IMR-90 (cell line): ENCODE measurements at regions not wholly inside any gene's neighbourhood (a gene's known extent, or its start where the extent isn't known, plus 50 kb on each side); places are given as distances from the start of the nearest gene placed in this dataset.

ENCODE experiments used
- ATAC-seq: fragments of 200-7000 bp; cut with Tn5 transposase; 2 replicates; pipeline ENCODE4 v1.9.1; 2020; ENCODE audit warnings: low read depth, mild to moderate bottlenecking, moderate library complexity
- BruUV-seq: library from RNA; stranded (reverse); fragments of 400-500 nt; replicated peaks from 2 replicates; lab custom pipeline; 2021; lab: Mats Ljungman, UMichigan
- CTCF ChIA-PET: fragments of 300-600 bp; formaldehyde crosslinking; extraction: SDS; loops from one replicate; lab custom pipeline; 2021; ENCODE audit warnings: antibody characterized with exemption; lab: Yijun Ruan, JAX
- POLR2A ChIA-PET: fragments of 300-600 bp; sonication (Branson Sonifier 250); formaldehyde crosslinking; loops from one replicate; lab custom pipeline; 2022; ENCODE audit warnings: antibody characterized with exemption; ENCODE audit not compliant: unreplicated experiment; lab: Charles Lee
- DNase-seq: peaks from one replicate; pipeline ENCODE4 v3.0.0; 2013
- H2AFZ ChIP-seq: replicated peaks from 2 replicates; pipeline ENCODE3; 2013; ENCODE audit warnings: low read length, mild to moderate bottlenecking; ENCODE audit not compliant: poor library complexity
- H2AK5ac ChIP-seq: 2 replicates; pipeline ENCODE4 v1.6.1; 2013; ENCODE audit warnings: low read depth, low read length, inconsistent platforms
- H2AK9ac ChIP-seq: replicated peaks from 2 replicates; pipeline ENCODE3; 2013; ENCODE audit warnings: mild to moderate bottlenecking, low read depth, low read length, moderate library complexity; ENCODE audit not compliant: poor library complexity
- H2BK120ac ChIP-seq: 2 replicates; pipeline ENCODE4 v1.6.1; 2013; ENCODE audit warnings: low read depth, low read length, inconsistent platforms
- H2BK15ac ChIP-seq: 3 replicates; pipeline ENCODE4 v1.6.1; 2013; ENCODE audit warnings: low read depth, low read length, inconsistent platforms
- H2BK20ac ChIP-seq: 2 replicates; pipeline ENCODE4 v1.6.1; 2013; ENCODE audit warnings: low read depth, mild to moderate bottlenecking, inconsistent platforms, low read length, moderate library complexity
- H2BK5ac ChIP-seq: 2 replicates; pipeline ENCODE4 v1.6.1; 2013; ENCODE audit warnings: mild to moderate bottlenecking, low read depth, low read length, inconsistent platforms; ENCODE audit not compliant: poor library complexity, severe bottlenecking
- H3K14ac ChIP-seq: replicated peaks from 2 replicates; pipeline ENCODE4 v1.6.1; 2013; ENCODE audit warnings: low read depth, low read length, inconsistent platforms
- H3K18ac ChIP-seq: 2 replicates; pipeline ENCODE4 v1.6.1; 2013; ENCODE audit warnings: low read depth, low read length, control low read depth
- H3K23ac ChIP-seq: 2 replicates; pipeline ENCODE4 v1.6.1; 2013; ENCODE audit warnings: low read depth, low read length, inconsistent platforms
- H3K27ac ChIP-seq: 2 replicates; pipeline ENCODE4 v1.5.1; 2013; ENCODE audit warnings: mild to moderate bottlenecking, control low read depth, low read length; ENCODE audit not compliant: insufficient read depth
- H3K27me3 ChIP-seq: 2 replicates; pipeline ENCODE4 v1.6.1; 2013; ENCODE audit warnings: low read length; ENCODE audit not compliant: control insufficient read depth, insufficient read depth
- H3K36me3 ChIP-seq: 2 replicates; pipeline ENCODE4 v1.6.1; 2013; ENCODE audit warnings: low read length, mixed read lengths; ENCODE audit not compliant: control insufficient read depth, insufficient read depth
- H3K4ac ChIP-seq: 2 replicates; pipeline ENCODE4 v1.6.1; 2013; ENCODE audit warnings: low read depth, low read length, inconsistent platforms
- H3K4me1 ChIP-seq: 2 replicates; pipeline ENCODE4 v1.6.1; 2013; ENCODE audit warnings: low read length, mixed read lengths; ENCODE audit not compliant: control insufficient read depth, insufficient read depth
- H3K4me2 ChIP-seq: 2 replicates; pipeline ENCODE4 v1.6.1; 2013; ENCODE audit warnings: low read depth, mild to moderate bottlenecking, control low read depth, low read length, moderate library complexity
- H3K4me3 ChIP-seq: 2 replicates; pipeline ENCODE4 v1.5.1; 2013; ENCODE audit warnings: low read depth, mild to moderate bottlenecking, control low read depth, low read length, moderate library complexity; ENCODE audit not compliant: insufficient read depth
- H3K56ac ChIP-seq: 2 replicates; pipeline ENCODE4 v1.6.1; 2013; ENCODE audit warnings: low read length, inconsistent platforms; ENCODE audit not compliant: insufficient read depth; ENCODE audit errors: extremely low read depth
- H3K79me1 ChIP-seq, 2 experiments: 2 replicates each; pipeline ENCODE4 v1.6.1; 2013; ENCODE audit warnings: low read length in 2 of 2, inconsistent platforms in 1 of 2, low read depth in 1 of 2
- H3K9ac ChIP-seq: 2 replicates; pipeline ENCODE4 v1.6.1; 2013; ENCODE audit warnings: low read depth, low read length, control low read depth
- H3K9me1 ChIP-seq: 2 replicates; pipeline ENCODE4 v1.6.1; 2013; ENCODE audit warnings: low read length, inconsistent platforms; ENCODE audit not compliant: insufficient read depth
- H3K9me3 ChIP-seq: 2 replicates; pipeline ENCODE4 v1.6.1; 2013; ENCODE audit warnings: low read length; ENCODE audit not compliant: control insufficient read depth, insufficient read depth
- H4K20me1 ChIP-seq: 2 replicates; pipeline ENCODE4 v1.6.1; 2013; ENCODE audit warnings: low read length, inconsistent platforms; ENCODE audit not compliant: insufficient read depth
- H4K5ac ChIP-seq: 2 replicates; pipeline ENCODE4 v1.6.1; 2013; ENCODE audit warnings: mild to moderate bottlenecking, low read depth, low read length, control low read depth
- H4K8ac ChIP-seq, 2 experiments: 2 replicates each; pipeline ENCODE4 v1.6.1; 2013; ENCODE audit warnings: low read depth in 2 of 2, low read length in 2 of 2, control low read depth in 1 of 2, inconsistent platforms in 1 of 2
- H4K91ac ChIP-seq: 2 replicates; pipeline ENCODE4 v1.6.1; 2013; ENCODE audit warnings: low read depth, low read length, inconsistent platforms; ENCODE audit not compliant: insufficient read depth
- BHLHE40 ChIP-seq: fragments of 150-350 bp; IDR thresholded peaks from 2 replicates; pipeline ENCODE4 v1.6.1; 2016; ENCODE audit warnings: mild to moderate bottlenecking, low read depth, low read length
- CEBPB ChIP-seq: IDR thresholded peaks from 2 replicates; pipeline ENCODE4 v1.6.1; 2012; ENCODE audit warnings: low read depth, low read length, improper control_type of control experiment
- CHD1 ChIP-seq: IDR thresholded peaks from 2 replicates; pipeline ENCODE4 v1.6.1; 2012; ENCODE audit warnings: low read depth, low read length, improper control_type of control experiment
- MXI1 ChIP-seq: IDR thresholded peaks from 2 replicates; pipeline ENCODE4 v1.6.1; 2012; ENCODE audit warnings: low read depth, mild to moderate bottlenecking, low read length, moderate library complexity, borderline replicate concordance
- NFE2L2 ChIP-seq: fragments of 150-350 bp; IDR thresholded peaks from 2 replicates; pipeline ENCODE4 v1.6.1; 2016; ENCODE audit warnings: low read depth, mild to moderate bottlenecking, low read length
- RAD21 ChIP-seq: IDR thresholded peaks from 2 replicates; pipeline ENCODE4 v1.6.1; 2012; ENCODE audit warnings: low read length, improper control_type of control experiment
- RCOR1 ChIP-seq: IDR thresholded peaks from 2 replicates; pipeline ENCODE4 v1.6.1; 2012; ENCODE audit warnings: mild to moderate bottlenecking, low read length, improper control_type of control experiment; ENCODE audit not compliant: insufficient replicate concordance
- SMC3 ChIP-seq: fragments of 150-350 bp; IDR thresholded peaks from 2 replicates; pipeline ENCODE4 v1.6.1; 2016; ENCODE audit warnings: low read depth, mild to moderate bottlenecking, antibody characterized with exemption, low read length, moderate library complexity
- WGBS, 2 experiments: methylation state at CpG; one replicate each; pipeline versions ENCODE4 v1.1.5 to v1.1.7; 2013; ENCODE audit warnings: missing lambda C conversion rate in 2 of 2; ENCODE audit not compliant: insufficient read length in 1 of 2; ENCODE audit errors: extremely low coverage in 2 of 2; 5-methylcytosine and 5-hydroxymethylcytosine counted together
- dilution Hi-C: fragments of 300-500 bp; cut with HindIII; formaldehyde crosslinking; loops from one replicate; pipeline ENCODE4 v1.14.3; 2018; ENCODE audit warnings: low sequenced_read_pairs; ENCODE audit not compliant: unreplicated experiment
- in situ Hi-C: fragments of 300-500 bp; cut with MboI; formaldehyde crosslinking; loops from 3 replicates; pipeline ENCODE4 v1.14.3; 2019; ENCODE audit warnings: low sequenced_read_pairs, inconsistent platforms, mixed read lengths
- intact Hi-C: fragments of 100-400 bp; cut with micrococcal nuclease; formaldehyde crosslinking; loops from 2 replicates; pipeline ENCODE4 v1.10.0; 2022
- TF ChIP-seq, protein P1 (sequence below): fragments of 150-350 bp; IDR thresholded peaks from 2 replicates; pipeline ENCODE4 v1.6.1; 2016; ENCODE audit warnings: low read depth, mild to moderate bottlenecking, low read length, moderate library complexity, borderline replicate concordance
- TF ChIP-seq, protein P2 (sequence below): conservative IDR thresholded peaks from 2 replicates; pipeline ENCODE4 v1.5.1; 2012; ENCODE audit warnings: mild to moderate bottlenecking, low read depth, low read length, improper control_type of control experiment

DNA sequence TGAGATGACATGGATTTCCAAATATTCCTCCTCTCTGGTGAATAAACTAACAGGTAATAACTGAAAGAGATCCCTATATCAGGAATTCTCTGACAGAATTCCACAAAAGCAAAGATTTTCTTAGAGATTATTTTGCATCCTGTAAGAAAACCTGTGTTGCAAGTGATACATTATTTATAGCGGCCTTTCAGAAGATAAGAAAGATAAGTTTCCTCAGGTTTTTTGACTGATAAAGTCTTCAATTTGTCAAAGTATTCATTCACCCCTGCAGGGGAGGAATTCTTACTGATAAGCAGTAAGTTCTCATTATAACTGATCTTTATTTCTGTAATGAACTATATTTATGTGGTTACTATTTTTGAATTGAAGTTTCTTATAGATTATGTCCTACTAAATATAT is 554.0 kb downstream of the ARL4A start:
- Histone ChIP-seq H3K9me3 (no peaks in the 10 kb centered on the region), H2BK120ac (no peak overlapping the region), H2AK5ac (no peak overlapping the region), H3K18ac (no peak overlapping the region), H4K91ac (no peak overlapping the region), H4K8ac (no peak overlapping the region), H4K5ac (no peak overlapping the region), H3K9ac (no peak overlapping the region), H3K27me3 (no peaks in the 10 kb centered on the region), H2AFZ (no peak overlapping the region), H3K36me3 (no peaks in the 10 kb centered on the region), H4K20me1 (no peaks in the 10 kb centered on the region), H2BK20ac (no peak overlapping the region), H2BK15ac (no peak overlapping the region), H3K56ac (no peak overlapping the region), H3K4me2 (no peak overlapping the region), H3K14ac (no peak overlapping the region), H3K9me1 (no peaks in the 10 kb centered on the region), H3K4me1 (no peaks in the 10 kb centered on the region; the same call in 1 of the 2 replicates), H3K27ac (no peak overlapping the region), H3K23ac (no peak overlapping the region), H3K4ac (no peak overlapping the region), H2AK9ac (no peak overlapping the region), H2BK5ac (no peak overlapping the region), H3K4me3 (no peak overlapping the region), H3K79me1 (no peaks in the 10 kb centered on the region)
- dilution Hi-C loops = no loop called here
- ChIA-PET CTCF (no interaction called here), POLR2A (no interaction called here)
- in situ Hi-C loops = no loop called here
- TF ChIP-seq NFE2L2 = no peak
- TF ChIP-seq RCOR1 = no peak
- TF ChIP-seq MXI1 = no peak
- TF ChIP-seq CHD1 = no peak
- no peak for TF ChIP-seq CEBPB
- no peak for TF ChIP-seq RAD21
- TF ChIP-seq BHLHE40 = no peak
- no peak for TF ChIP-seq SMC3
- TF ChIP-seq, protein P1, sequence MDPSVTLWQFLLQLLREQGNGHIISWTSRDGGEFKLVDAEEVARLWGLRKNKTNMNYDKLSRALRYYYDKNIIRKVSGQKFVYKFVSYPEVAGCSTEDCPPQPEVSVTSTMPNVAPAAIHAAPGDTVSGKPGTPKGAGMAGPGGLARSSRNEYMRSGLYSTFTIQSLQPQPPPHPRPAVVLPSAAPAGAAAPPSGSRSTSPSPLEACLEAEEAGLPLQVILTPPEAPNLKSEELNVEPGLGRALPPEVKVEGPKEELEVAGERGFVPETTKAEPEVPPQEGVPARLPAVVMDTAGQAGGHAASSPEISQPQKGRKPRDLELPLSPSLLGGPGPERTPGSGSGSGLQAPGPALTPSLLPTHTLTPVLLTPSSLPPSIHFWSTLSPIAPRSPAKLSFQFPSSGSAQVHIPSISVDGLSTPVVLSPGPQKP = no peak
- TF ChIP-seq, protein P2, sequence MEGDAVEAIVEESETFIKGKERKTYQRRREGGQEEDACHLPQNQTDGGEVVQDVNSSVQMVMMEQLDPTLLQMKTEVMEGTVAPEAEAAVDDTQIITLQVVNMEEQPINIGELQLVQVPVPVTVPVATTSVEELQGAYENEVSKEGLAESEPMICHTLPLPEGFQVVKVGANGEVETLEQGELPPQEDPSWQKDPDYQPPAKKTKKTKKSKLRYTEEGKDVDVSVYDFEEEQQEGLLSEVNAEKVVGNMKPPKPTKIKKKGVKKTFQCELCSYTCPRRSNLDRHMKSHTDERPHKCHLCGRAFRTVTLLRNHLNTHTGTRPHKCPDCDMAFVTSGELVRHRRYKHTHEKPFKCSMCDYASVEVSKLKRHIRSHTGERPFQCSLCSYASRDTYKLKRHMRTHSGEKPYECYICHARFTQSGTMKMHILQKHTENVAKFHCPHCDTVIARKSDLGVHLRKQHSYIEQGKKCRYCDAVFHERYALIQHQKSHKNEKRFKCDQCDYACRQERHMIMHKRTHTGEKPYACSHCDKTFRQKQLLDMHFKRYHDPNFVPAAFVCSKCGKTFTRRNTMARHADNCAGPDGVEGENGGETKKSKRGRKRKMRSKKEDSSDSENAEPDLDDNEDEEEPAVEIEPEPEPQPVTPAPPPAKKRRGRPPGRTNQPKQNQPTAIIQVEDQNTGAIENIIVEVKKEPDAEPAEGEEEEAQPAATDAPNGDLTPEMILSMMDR = no peak
- no TSS peak for BruUV-seq
- DNase-seq (no peak), ATAC-seq (no peak)
- no CpG with 5 or more reads among the region's 1 CpG for WGBS, 2 experiments
- intact Hi-C loops = loop anchor here (5.0 kb wide), 1 partner anchor 49 kb away; no protein-coding TSS in a partner anchor
